NCI-H128 (cell line): ENCODE measurements at regions not wholly inside any gene's neighbourhood (a gene's known extent, or its start where the extent isn't known, plus 50 kb on each side); places are given as distances from the start of the nearest gene placed in this dataset.

ENCODE experiments used
- DNase-seq: peaks from one replicate; lab custom pipeline; 2025; ENCODE audit not compliant: unreplicated experiment; lab: John Stamatoyannopoulos, UW

- no peak for DNase-seq
These were observed 690.2 kb downstream of the FAT4 start for GRCh38 chr4:126004941-126005340.

- DNase-seq: no peak
These were observed 692.4 kb downstream of the FAT4 start for GRCh38 chr4:126007142-126007541.

- no peak for DNase-seq
These were observed 698.0 kb downstream of the FAT4 start for GRCh38 chr4:126012691-126013290.

GRCh38 chr4:126018274-126018673 is 703.5 kb downstream of the FAT4 start:
- DNase-seq: no peak

- no peak for DNase-seq
These were observed 709.1 kb downstream of the FAT4 start for GRCh38 chr4:126023896-126024295.

GRCh38 chr4:126027601-126028000 is 712.8 kb downstream of the FAT4 start:
- DNase-seq: no peak

- no peak for DNase-seq
These were observed 714.1 kb downstream of the FAT4 start for GRCh38 chr4:126028876-126029275.

GRCh38 chr4:126037231-126037630 is 722.5 kb downstream of the FAT4 start:
- DNase-seq: no peak

GRCh38 chr4:126038502-126039144 is 723.9 kb downstream of the FAT4 start:
- no peak for DNase-seq

- no peak for DNase-seq
These were observed 731.4 kb downstream of the FAT4 start for GRCh38 chr4:126046081-126046614.

GRCh38 chr4:126047114-126047513 is 732.4 kb downstream of the FAT4 start:
- DNase-seq: no peak

- no peak for DNase-seq
These were observed 737.1 kb downstream of the FAT4 start for GRCh38 chr4:126051689-126052424.

GRCh38 chr4:126056116-126056650 is 741.4 kb downstream of the FAT4 start:
- no peak for DNase-seq

GRCh38 chr4:126057371-126057770 is 742.6 kb downstream of the FAT4 start:
- no peak for DNase-seq

- no peak for DNase-seq
These were observed 743.8 kb downstream of the FAT4 start for GRCh38 chr4:126058596-126058995.

GRCh38 chr4:126061655-126062054 is 746.9 kb downstream of the FAT4 start:
- DNase-seq: no peak

GRCh38 chr4:126065016-126065415 is 750.3 kb downstream of the FAT4 start:
- DNase-seq: no peak

GRCh38 chr4:126071346-126072333 is 756.9 kb downstream of the FAT4 start:
- DNase-seq: peak; percentile 9

- DNase-seq: no peak
These were observed 766.6 kb downstream of the FAT4 start for GRCh38 chr4:126081336-126081735.

GRCh38 chr4:126086041-126086440 is 771.3 kb downstream of the FAT4 start:
- DNase-seq: no peak

- DNase-seq: no peak
These were observed 772.3 kb downstream of the FAT4 start for GRCh38 chr4:126087101-126087500.
